PC-3 (cell line): ENCODE measurements at regions not wholly inside any gene's neighbourhood (a gene's known extent, or its start where the extent isn't known, plus 50 kb on each side); places are given as distances from the start of the nearest gene placed in this dataset.

ENCODE experiments used
- ATAC-seq: fragments of 200-7000 bp; cut with Tn5 transposase; 2 replicates; pipeline ENCODE4 v1.9.1; 2020; ENCODE audit warnings: mild to moderate bottlenecking, moderate library complexity
- BruUV-seq: library from RNA; stranded (reverse); fragments of 400-500 nt; replicated peaks from 2 replicates; lab custom pipeline; 2021; lab: Mats Ljungman, UMichigan
- CTCF ChIA-PET: fragments of 300-600 bp; sonication (Branson Sonifier 250); formaldehyde crosslinking; loops from one replicate; lab custom pipeline; 2022; ENCODE audit warnings: antibody characterized with exemption; lab: Charles Lee
- POLR2A ChIA-PET: fragments of 300-600 bp; sonication (Branson Sonifier 250); formaldehyde crosslinking; loops from one replicate; lab custom pipeline; 2022; ENCODE audit warnings: antibody characterized with exemption; ENCODE audit not compliant: unreplicated experiment; lab: Charles Lee
- DNase-seq: peaks from one replicate; pipeline ENCODE4 v3.0.0-alpha.2; 2015
- H2AFZ ChIP-seq: fragments of 300-600 bp; sonication (generic); 2 replicates; pipeline ENCODE4 v1.6.0; 2016; ENCODE audit warnings: antibody characterized with exemption, low read length
- H3F3A ChIP-seq: fragments of 300-600 bp; sonication (generic); one replicate; pipeline ENCODE4 v1.6.0; 2017; ENCODE audit warnings: antibody characterized with exemption, low read length, control low read depth, mild to moderate bottlenecking; ENCODE audit not compliant: unreplicated experiment
- H3K27ac ChIP-seq: fragments of 300-600 bp; sonication (generic); 2 replicates; pipeline ENCODE4 v1.5.1; 2016; ENCODE audit warnings: mild to moderate bottlenecking, low read length
- H3K27me3 ChIP-seq: fragments of 300-600 bp; sonication (generic); 2 replicates; pipeline ENCODE4 v1.6.1; 2016; ENCODE audit warnings: low read length, mixed read lengths
- H3K36me3 ChIP-seq: fragments of 300-600 bp; sonication (generic); 2 replicates; pipeline ENCODE4 v1.6.1; 2016; ENCODE audit warnings: low read depth, mixed run types, low read length, mixed read lengths
- H3K4me1 ChIP-seq: fragments of 300-600 bp; sonication (generic); 2 replicates; pipeline ENCODE4 v1.5.1; 2016; ENCODE audit warnings: low read length; ENCODE audit not compliant: insufficient read depth
- H3K4me2 ChIP-seq: fragments of 300-600 bp; sonication (generic); 2 replicates; pipeline ENCODE4 v1.6.0; 2016; ENCODE audit warnings: low read length
- H3K4me3 ChIP-seq: fragments of 300-600 bp; sonication (generic); 2 replicates; pipeline ENCODE4 v1.5.1; 2016; ENCODE audit warnings: mild to moderate bottlenecking, low read length, mixed read lengths
- H3K79me2 ChIP-seq: fragments of 300-600 bp; sonication (generic); 2 replicates; pipeline ENCODE4 v1.6.1; 2017; ENCODE audit warnings: low read length, mixed read lengths
- H3K9ac ChIP-seq: fragments of 300-600 bp; sonication (generic); 2 replicates; pipeline ENCODE4 v1.6.0; 2016; ENCODE audit warnings: mild to moderate bottlenecking, low read length
- H3K9me2 ChIP-seq: fragments of 300-600 bp; sonication (generic); replicated peaks from 2 replicates; pipeline ENCODE4 v1.6.1; 2016; ENCODE audit warnings: mixed run types, low read length, mixed read lengths
- H3K9me3 ChIP-seq: fragments of 300-600 bp; sonication (generic); 2 replicates; pipeline ENCODE4 v1.6.1; 2016; ENCODE audit warnings: low read length, mixed read lengths
- H4K20me1 ChIP-seq: fragments of 300-600 bp; sonication (generic); 2 replicates; pipeline ENCODE4 v1.6.1; 2016; ENCODE audit warnings: low read length, mixed read lengths
- CTCF ChIP-seq: fragments of 300-600 bp; sonication (generic); conservative IDR thresholded peaks from 2 replicates; pipeline ENCODE4 v1.5.1; 2017; ENCODE audit warnings: antibody characterized with exemption, low read depth, mild to moderate bottlenecking, low read length
- EZH2 ChIP-seq: fragments of 300-600 bp; sonication (generic); IDR thresholded peaks from one replicate; pipeline ENCODE4 v1.6.1; 2017; ENCODE audit warnings: antibody characterized with exemption, mild to moderate bottlenecking, low read length; ENCODE audit not compliant: unreplicated experiment
- EZH2phosphoT487 ChIP-seq: fragments of 300-600 bp; sonication (generic); IDR thresholded peaks from 2 replicates; pipeline ENCODE4 v1.6.1; 2018; ENCODE audit warnings: mild to moderate bottlenecking, antibody characterized with exemption, low read length, borderline replicate concordance
- intact Hi-C: fragments of 100-400 bp; cut with micrococcal nuclease; formaldehyde crosslinking; loops from 2 replicates; pipeline ENCODE4 v1.9.0; 2023

GRCh38 chr5:106543330-106543729, 1127.4 kb downstream of the EFNA5 start:
- H3K4me3 ChIP-seq = no peak overlapping the region
- TF ChIP-seq EZH2phosphoT487 = no peak
- TF ChIP-seq EZH2 = no peak
- no peak for TF ChIP-seq CTCF
- H3K27ac ChIP-seq = no peak overlapping the region
- H3F3A ChIP-seq = no peaks in the 10 kb centered on the region
- no peak overlapping the region for H3K9ac ChIP-seq
- DNase-seq (no peak), ATAC-seq (no peak)
- no peak overlapping the region for H3K4me2 ChIP-seq
- intact Hi-C loops = no loop called here
- peaks cover 13% of the 10 kb centered on the region for H3K4me1 ChIP-seq
- peaks cover 21% of the 10 kb centered on the region for H3K9me3 ChIP-seq
- H2AFZ ChIP-seq = no peak overlapping the region
- CTCF ChIA-PET = no interaction called here
- no TSS peak for BruUV-seq
- no peaks in the 10 kb centered on the region for H4K20me1 ChIP-seq
- H3K79me2 ChIP-seq = no peaks in the 10 kb centered on the region
- POLR2A ChIA-PET = no interaction called here
- peaks cover 8% of the 10 kb centered on the region; the same call in 1 of the 2 replicates for H3K36me3 ChIP-seq
- no peaks in the 10 kb centered on the region for H3K27me3 ChIP-seq
- H3K9me2 ChIP-seq = no peaks in the 10 kb centered on the region

GRCh38 chr5:106530150-106530549, 1140.6 kb downstream of the EFNA5 start:
- Histone ChIP-seq H3K36me3 (no peaks in the 10 kb centered on the region), H3K4me1 (no peaks in the 10 kb centered on the region), H3F3A (no peaks in the 10 kb centered on the region), H4K20me1 (no peaks in the 10 kb centered on the region), H2AFZ (no peak overlapping the region), H3K9me2 (no peaks in the 10 kb centered on the region), H3K79me2 (no peaks in the 10 kb centered on the region), H3K9ac (no peak overlapping the region), H3K27me3 (no peaks in the 10 kb centered on the region), H3K9me3 (no peaks in the 10 kb centered on the region), H3K4me2 (no peak overlapping the region), H3K4me3 (no peak overlapping the region), H3K27ac (no peak overlapping the region)
- TF ChIP-seq EZH2 (no peak), CTCF (no peak), EZH2phosphoT487 (no peak)
- BruUV-seq = no TSS peak
- CTCF ChIA-PET = no interaction called here
- ATAC-seq (no peak), DNase-seq (no peak)
- intact Hi-C loops = no loop called here
- POLR2A ChIA-PET = no interaction called here

- no TSS peak for BruUV-seq
Observed at GRCh38 chr5:106525438-106525837, 1145.3 kb downstream of the EFNA5 start.

More at GRCh38 chr5:106525438-106525837, 1145.3 kb downstream of the EFNA5 start:
- no peak for DNase-seq
- CTCF ChIA-PET = no interaction called here
- H3F3A ChIP-seq = no peaks in the 10 kb centered on the region
- H3K4me3 ChIP-seq = no peak overlapping the region
- no peaks in the 10 kb centered on the region for H4K20me1 ChIP-seq
- no peaks in the 10 kb centered on the region for H3K36me3 ChIP-seq
- H3K27ac ChIP-seq = no peak overlapping the region
- no peaks in the 10 kb centered on the region for H3K79me2 ChIP-seq
- H3K27me3 ChIP-seq = no peaks in the 10 kb centered on the region
- H3K9me3 ChIP-seq = no peaks in the 10 kb centered on the region
- no peaks in the 10 kb centered on the region for H3K9me2 ChIP-seq
- H3K4me2 ChIP-seq = no peak overlapping the region
- no peak for ATAC-seq
- no peak overlapping the region for H3K9ac ChIP-seq
- no peak for TF ChIP-seq CTCF
- TF ChIP-seq EZH2 = no peak
- no peak for TF ChIP-seq EZH2phosphoT487
- H2AFZ ChIP-seq = no peak overlapping the region
- peaks cover 31% of the 10 kb centered on the region for H3K4me1 ChIP-seq
- POLR2A ChIA-PET = no interaction called here
- intact Hi-C loops = no loop called here
